ENCODE measurements at regions not wholly inside any gene's neighbourhood (a gene's known extent, or its start where the extent isn't known, plus 50 kb on each side); places are given as distances from the start of the nearest gene placed in this dataset.

GRCh38 chr2:212858496-212858895, 292.9 kb downstream of the IKZF2 start:
- Histone ChIP-seq H3K27me3 (ENCODE audit: insufficient read depth) (no peaks in the 10 kb centered on the region), H3K4me3 (no peak overlapping the region), H3K9me2 (ENCODE audit: insufficient read depth) (0 out of 2 replicates have a peak, but pooled peaks cover 4% of the 10 kb centered on the region), H3K4me1 (ENCODE audit: insufficient read depth) (no peaks in the 10 kb centered on the region), H3K27ac (ENCODE audit: low read depth) (no peak overlapping the region), H3K4me2 (no peak overlapping the region), H4K20me1 (replicated peaks; ENCODE audit: insufficient read depth) (no peaks in the 10 kb centered on the region), H3F3A (replicated peaks; ENCODE audit: low read depth) (no peaks in the 10 kb centered on the region), H3K79me2 (replicated peaks; ENCODE audit: insufficient read depth) (no peaks in the 10 kb centered on the region), H3K36me3 (ENCODE audit: insufficient read depth) (peaks cover 13% of the 10 kb centered on the region), H2AFZ (no peak overlapping the region)
- no peak for TF ChIP-seq CTCF (conservative IDR thresholded peaks at IDR 0.05; ENCODE audit: low read depth in 2 of 2)
- TF ChIP-seq REST (IDR thresholded peaks at IDR 0.05; ENCODE audit: unreplicated experiment), result no peak
- TF ChIP-seq ZNF462 (CRISPR knock-in tag; IDR thresholded peaks at IDR 0.05), result no peak
- no peak for TF ChIP-seq POLR2AphosphoS5 (IDR thresholded peaks at IDR 0.05; ENCODE audit: low read depth)
- H3K36me3 Mint-ChIP-seq (ENCODE audit: low read depth), result peaks cover 29% of the 10 kb centered on the region; the same call in 2 of the 3 replicates
- no peak overlapping the region for H3K27ac Mint-ChIP-seq
- no peak overlapping the region for H3K4me3 Mint-ChIP-seq
- peaks cover 6% of the 10 kb centered on the region for H3K27me3 Mint-ChIP-seq (ENCODE audit: insufficient read depth, low read depth, poor library complexity)
- DNase-seq (ENCODE audit: low spot score) (no peak), ATAC-seq (no peak)
- peaks cover 48% of the 10 kb centered on the region for H3K9me3 Mint-ChIP-seq
- no peaks in the 10 kb centered on the region for H3K4me1 Mint-ChIP-seq

Measured in GM23338 (cell line).